Fibroblast of lung (primary cell): ENCODE measurements at regions not wholly inside any gene's neighbourhood (a gene's known extent, or its start where the extent isn't known, plus 50 kb on each side); places are given as distances from the start of the nearest gene placed in this dataset.

Source experiments
- DNase-seq, 2 donors: peaks; one replicate each; pipeline versions ENCODE4 v3.0.0 to v3.0.0-alpha.2; 2010; ENCODE audit warnings: low read depth in 2 of 2
- H2AFZ ChIP-seq: 2 replicates; pipeline ENCODE4 v1.5.1; 2012; ENCODE audit warnings: low read length, control low read depth, inconsistent platforms
- H3K27ac ChIP-seq: 2 replicates; pipeline ENCODE4 v1.5.1; 2011; ENCODE audit warnings: low read length, control low read depth; ENCODE audit not compliant: insufficient read depth
- H3K27me3 ChIP-seq: 2 replicates; pipeline ENCODE4 v1.5.1; 2011; ENCODE audit warnings: mild to moderate bottlenecking, low read length; ENCODE audit not compliant: control insufficient read depth, insufficient read depth
- H3K36me3 ChIP-seq: 2 replicates; pipeline ENCODE4 v1.5.1; 2011; ENCODE audit warnings: low read length; ENCODE audit not compliant: control insufficient read depth, insufficient read depth
- H3K4me1 ChIP-seq: 2 replicates; pipeline ENCODE4 v1.5.1; 2011; ENCODE audit warnings: low read length; ENCODE audit not compliant: control insufficient read depth, insufficient read depth; ENCODE audit errors: extremely low read depth
- H3K4me2 ChIP-seq: 2 replicates; pipeline ENCODE4 v1.5.1; 2011; ENCODE audit warnings: low read length, control low read depth; ENCODE audit not compliant: insufficient read depth; ENCODE audit errors: extremely low read depth
- H3K4me3 ChIP-seq, 4 experiments: fragments of 200-600 bp in 1 of 4; sonication (generic) in 1 of 4; replicated peaks in 1 of 4; 2 replicates each; pipeline ENCODE4 v1.5.1; 2011 to 2016; ENCODE audit warnings: low read length in 4 of 4, low read depth in 3 of 4, mild to moderate bottlenecking in 3 of 4, control low read depth in 2 of 4, inconsistent platforms in 1 of 4, mixed read lengths in 1 of 4; ENCODE audit not compliant: insufficient read depth in 1 of 4; ENCODE audit errors: control extremely low read depth in 1 of 4
- H3K79me2 ChIP-seq: 2 replicates; pipeline ENCODE4 v1.5.1; 2012; ENCODE audit warnings: mild to moderate bottlenecking, low read length, inconsistent platforms; ENCODE audit not compliant: control insufficient read depth, insufficient read depth
- H3K9ac ChIP-seq: 2 replicates; pipeline ENCODE4 v1.5.1; 2011; ENCODE audit warnings: mild to moderate bottlenecking, low read length, control low read depth; ENCODE audit not compliant: insufficient read depth
- H3K9me3 ChIP-seq: 2 replicates; pipeline ENCODE4 v1.5.1; 2012; ENCODE audit warnings: low read depth, low read length; ENCODE audit not compliant: control insufficient read depth, insufficient read depth
- H4K20me1 ChIP-seq: 2 replicates; pipeline ENCODE4 v1.5.1; 2011; ENCODE audit warnings: low read length; ENCODE audit not compliant: control insufficient read depth, insufficient read depth; ENCODE audit errors: extremely low read depth
- EZH2 ChIP-seq: IDR thresholded peaks from 2 replicates; pipeline ENCODE4 v1.5.1; 2012; ENCODE audit warnings: low read length, control low read depth, mild to moderate bottlenecking; ENCODE audit errors: missing control alignments
- TF ChIP-seq, protein P1 (sequence below), 2 donors: IDR thresholded peaks in 1 of 2; conservative IDR thresholded peaks in 1 of 2; 1 replicate in 1 of 2; 2 replicates in 1 of 2; pipeline ENCODE4 v1.5.1; 2011 to 2012; ENCODE audit warnings: low read length in 2 of 2, control low read depth in 1 of 2, inconsistent platforms in 1 of 2, low read depth in 1 of 2, mild to moderate bottlenecking in 1 of 2

DNA sequence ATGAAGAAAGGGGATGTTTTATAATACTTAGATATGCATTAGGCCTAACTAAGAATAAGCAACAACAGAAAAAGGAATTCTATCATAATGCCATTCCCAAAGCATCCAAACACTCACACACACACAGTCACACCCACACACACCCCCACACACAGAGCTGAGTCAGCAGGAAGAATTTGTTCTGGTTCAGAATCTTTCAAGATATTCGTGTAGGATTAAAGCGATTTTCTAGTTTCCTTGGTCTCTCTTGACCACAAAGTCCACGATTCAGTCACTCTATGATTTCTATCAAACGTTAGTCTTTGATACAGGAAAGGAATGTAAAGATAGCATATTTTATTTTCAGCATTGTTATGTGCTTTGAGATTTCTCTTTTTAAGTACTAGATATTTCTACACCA is 382.6 kb upstream of the DCN start:
- Histone ChIP-seq H2AFZ (no peak overlapping the region), H3K79me2 (no peaks in the 10 kb centered on the region)
- peak; percentile 42 to 58 for DNase-seq

DNA sequence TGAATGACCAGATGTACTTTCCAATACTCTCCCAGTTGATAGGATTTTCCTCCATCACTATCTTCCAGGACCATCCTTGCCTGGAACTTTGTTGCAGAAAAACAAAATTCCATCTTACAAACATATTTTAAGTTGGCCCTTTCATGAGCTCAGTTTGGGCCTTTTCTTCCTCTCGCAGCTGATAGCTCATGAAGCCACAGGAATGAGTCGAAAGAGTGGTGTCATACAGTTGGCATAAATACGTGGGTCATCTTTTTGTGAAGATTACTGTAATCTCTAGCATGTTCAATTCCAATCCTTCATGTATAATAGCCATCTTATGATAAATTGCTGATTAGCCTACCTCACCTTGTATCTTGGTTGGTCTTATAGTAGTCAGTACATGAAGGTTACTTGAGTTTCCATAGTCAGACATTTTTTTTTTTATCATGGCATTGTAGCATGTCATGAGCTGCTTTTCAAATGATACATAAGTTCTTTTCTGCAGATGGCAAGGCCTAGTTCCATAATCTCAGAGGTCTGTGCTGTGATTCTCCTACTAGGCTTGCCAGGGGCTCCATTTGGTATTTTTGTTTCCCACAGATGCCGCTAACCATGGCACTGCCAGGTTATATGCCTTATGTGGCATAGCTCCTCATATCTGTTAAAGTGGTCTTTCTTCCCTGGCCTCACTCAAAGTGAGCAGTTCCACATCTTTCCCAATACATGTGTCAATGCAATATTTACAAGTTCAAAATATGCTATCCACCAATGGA is 380.6 kb upstream of the DCN start:
- no peak overlapping the region for H3K4me2 ChIP-seq
- H3K79me2 ChIP-seq = no peaks in the 10 kb centered on the region
- no peak for DNase-seq
- H3K4me1 ChIP-seq = no peaks in the 10 kb centered on the region
- no peak overlapping the region for H2AFZ ChIP-seq
- no peaks in the 10 kb centered on the region for H4K20me1 ChIP-seq
- H3K4me3 ChIP-seq = no peak overlapping the region
- no peak for TF ChIP-seq EZH2
- TF ChIP-seq, protein P1, sequence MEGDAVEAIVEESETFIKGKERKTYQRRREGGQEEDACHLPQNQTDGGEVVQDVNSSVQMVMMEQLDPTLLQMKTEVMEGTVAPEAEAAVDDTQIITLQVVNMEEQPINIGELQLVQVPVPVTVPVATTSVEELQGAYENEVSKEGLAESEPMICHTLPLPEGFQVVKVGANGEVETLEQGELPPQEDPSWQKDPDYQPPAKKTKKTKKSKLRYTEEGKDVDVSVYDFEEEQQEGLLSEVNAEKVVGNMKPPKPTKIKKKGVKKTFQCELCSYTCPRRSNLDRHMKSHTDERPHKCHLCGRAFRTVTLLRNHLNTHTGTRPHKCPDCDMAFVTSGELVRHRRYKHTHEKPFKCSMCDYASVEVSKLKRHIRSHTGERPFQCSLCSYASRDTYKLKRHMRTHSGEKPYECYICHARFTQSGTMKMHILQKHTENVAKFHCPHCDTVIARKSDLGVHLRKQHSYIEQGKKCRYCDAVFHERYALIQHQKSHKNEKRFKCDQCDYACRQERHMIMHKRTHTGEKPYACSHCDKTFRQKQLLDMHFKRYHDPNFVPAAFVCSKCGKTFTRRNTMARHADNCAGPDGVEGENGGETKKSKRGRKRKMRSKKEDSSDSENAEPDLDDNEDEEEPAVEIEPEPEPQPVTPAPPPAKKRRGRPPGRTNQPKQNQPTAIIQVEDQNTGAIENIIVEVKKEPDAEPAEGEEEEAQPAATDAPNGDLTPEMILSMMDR (conservative IDR thresholded peaks at IDR 0.05 in 1 of 2, IDR thresholded peaks at IDR 0.05 in 1 of 2; ENCODE audit: low read depth in 1 of 2, low read length in 2 of 2) = no peak
- H3K36me3 ChIP-seq = no peaks in the 10 kb centered on the region
- no peaks in the 10 kb centered on the region for H3K9me3 ChIP-seq
- no peak overlapping the region for H3K27ac ChIP-seq
- no peak overlapping the region for H3K9ac ChIP-seq
- no peaks in the 10 kb centered on the region for H3K27me3 ChIP-seq

More for the DNA sequence above, 382.6 kb upstream of the DCN start:
- Histone ChIP-seq H3K9ac (no peak overlapping the region), H3K9me3 (no peaks in the 10 kb centered on the region), H3K4me1 (no peaks in the 10 kb centered on the region), H3K27me3 (no peaks in the 10 kb centered on the region), H4K20me1 (no peaks in the 10 kb centered on the region), H3K4me2 (no peak overlapping the region), H3K27ac (no peak overlapping the region), H3K36me3 (no peaks in the 10 kb centered on the region), H3K4me3 (no peak overlapping the region)
- TF ChIP-seq, protein P1 (conservative IDR thresholded peaks at IDR 0.05 in 1 of 2, IDR thresholded peaks at IDR 0.05 in 1 of 2; ENCODE audit: low read depth in 1 of 2, low read length in 2 of 2) = no peak
- TF ChIP-seq EZH2 = no peak

DNA sequence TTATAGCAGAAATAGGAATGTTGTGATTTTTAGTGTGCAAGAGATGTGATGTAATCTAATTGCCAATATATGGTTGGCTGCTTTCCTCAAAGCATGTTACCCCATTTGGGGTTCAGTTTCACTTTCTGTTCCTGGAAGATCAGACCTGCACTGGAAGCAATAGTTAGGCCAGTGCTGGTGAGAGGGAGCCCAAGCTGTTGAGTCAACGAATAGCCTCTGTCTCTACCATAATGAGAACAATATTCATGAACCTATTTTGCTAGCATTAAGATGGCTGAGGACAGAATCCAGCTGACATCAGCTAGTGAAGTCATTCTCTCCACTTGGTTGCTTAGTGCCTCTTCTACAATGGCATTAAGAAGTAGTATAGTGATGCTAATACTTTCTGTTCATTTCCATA is 379.9 kb upstream of the DCN start:
- Histone ChIP-seq H3K36me3 (no peaks in the 10 kb centered on the region), H2AFZ (peak overlapping the region; percentile 60), H3K79me2 (no peaks in the 10 kb centered on the region), H3K27me3 (no peaks in the 10 kb centered on the region), H3K4me1 (no peaks in the 10 kb centered on the region), H3K4me3 (no peak overlapping the region), H3K27ac (no peak overlapping the region), H3K9ac (no peak overlapping the region), H3K9me3 (no peaks in the 10 kb centered on the region), H3K4me2 (peak overlapping the region; percentile 6), H4K20me1 (no peaks in the 10 kb centered on the region)
- peak in 1 of 2 donors; percentile 31 for DNase-seq
- TF ChIP-seq, protein P1 (conservative IDR thresholded peaks at IDR 0.05 in 1 of 2, IDR thresholded peaks at IDR 0.05 in 1 of 2; ENCODE audit: low read depth in 1 of 2, low read length in 2 of 2) = no peak
- TF ChIP-seq EZH2 = no peak
